ENCODE measurements at regions not wholly inside any gene's neighbourhood (a gene's known extent, or its start where the extent isn't known, plus 50 kb on each side); places are given as distances from the start of the nearest gene placed in this dataset.

DNA sequence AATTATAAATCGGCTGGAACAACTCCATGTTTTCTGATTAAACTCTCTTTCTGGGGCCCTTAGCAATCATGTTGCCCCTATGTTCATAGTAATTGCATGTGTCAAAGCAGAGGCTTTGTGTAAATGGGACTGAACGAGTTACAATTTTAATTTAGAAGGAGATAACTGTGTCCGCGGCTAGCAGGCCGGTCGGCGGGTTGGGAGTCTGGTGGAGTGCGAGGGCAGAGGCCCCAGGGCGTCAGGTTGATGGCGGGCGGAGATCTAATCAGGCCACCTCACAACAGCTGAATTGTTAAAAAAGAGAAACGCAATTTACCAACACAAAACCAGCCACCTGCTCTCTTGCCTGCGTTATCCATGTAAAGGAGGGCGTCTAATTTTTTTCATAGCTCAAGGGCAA is 134.9 kb upstream of the LPCAT1 start:
- DNase-seq (ENCODE audit: low spot score): no peak
- CTCF ChIA-PET: no interaction called here
- Mint-ChIP-seq H3K9me3 (no peaks in the 10 kb centered on the region), H3K36me3 (no peaks in the 10 kb centered on the region), H3K4me3 (no peak overlapping the region), H3K27me3 (ENCODE audit: low read depth) (peaks cover 7% of the 10 kb centered on the region), H3K27ac (no peak overlapping the region), H3K4me1 (peaks cover 7% of the 10 kb centered on the region; the same call in 1 of the 2 replicates)
- TF ChIP-seq ZNF232 (CRISPR knock-in tag; IDR thresholded peaks at IDR 0.05) (no peak), FOXK1 (CRISPR knock-in tag; IDR thresholded peaks at IDR 0.05) (no peak), RORB (CRISPR knock-in tag; IDR thresholded peaks at IDR 0.05) (no peak), GABPB1 (CRISPR knock-in tag; IDR thresholded peaks at IDR 0.05) (no peak), ESRRA (CRISPR knock-in tag; IDR thresholded peaks at IDR 0.05; ENCODE audit: borderline replicate concordance) (no peak), SOX15 (CRISPR knock-in tag; IDR thresholded peaks at IDR 0.05) (no peak), GTF2I (CRISPR knock-in tag; conservative IDR thresholded peaks at IDR 0.05) (no peak), FOXJ3 (CRISPR knock-in tag; IDR thresholded peaks at IDR 0.05; ENCODE audit: borderline replicate concordance) (no peak), IRF2 (CRISPR knock-in tag; IDR thresholded peaks at IDR 0.05; ENCODE audit: borderline replicate concordance, low read depth) (no peak), TEAD1 (CRISPR knock-in tag; IDR thresholded peaks at IDR 0.05) (no peak), EMX1 (CRISPR knock-in tag; IDR thresholded peaks at IDR 0.05) (no peak), ZBTB21 (CRISPR knock-in tag; IDR thresholded peaks at IDR 0.05; ENCODE audit: borderline replicate concordance) (no peak), JAZF1 (CRISPR knock-in tag; IDR thresholded peaks at IDR 0.05) (no peak)
- TF ChIP-seq, protein P1, sequence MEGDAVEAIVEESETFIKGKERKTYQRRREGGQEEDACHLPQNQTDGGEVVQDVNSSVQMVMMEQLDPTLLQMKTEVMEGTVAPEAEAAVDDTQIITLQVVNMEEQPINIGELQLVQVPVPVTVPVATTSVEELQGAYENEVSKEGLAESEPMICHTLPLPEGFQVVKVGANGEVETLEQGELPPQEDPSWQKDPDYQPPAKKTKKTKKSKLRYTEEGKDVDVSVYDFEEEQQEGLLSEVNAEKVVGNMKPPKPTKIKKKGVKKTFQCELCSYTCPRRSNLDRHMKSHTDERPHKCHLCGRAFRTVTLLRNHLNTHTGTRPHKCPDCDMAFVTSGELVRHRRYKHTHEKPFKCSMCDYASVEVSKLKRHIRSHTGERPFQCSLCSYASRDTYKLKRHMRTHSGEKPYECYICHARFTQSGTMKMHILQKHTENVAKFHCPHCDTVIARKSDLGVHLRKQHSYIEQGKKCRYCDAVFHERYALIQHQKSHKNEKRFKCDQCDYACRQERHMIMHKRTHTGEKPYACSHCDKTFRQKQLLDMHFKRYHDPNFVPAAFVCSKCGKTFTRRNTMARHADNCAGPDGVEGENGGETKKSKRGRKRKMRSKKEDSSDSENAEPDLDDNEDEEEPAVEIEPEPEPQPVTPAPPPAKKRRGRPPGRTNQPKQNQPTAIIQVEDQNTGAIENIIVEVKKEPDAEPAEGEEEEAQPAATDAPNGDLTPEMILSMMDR (IDR thresholded peaks at IDR 0.05): no peak
- TF ChIP-seq, protein P2, sequence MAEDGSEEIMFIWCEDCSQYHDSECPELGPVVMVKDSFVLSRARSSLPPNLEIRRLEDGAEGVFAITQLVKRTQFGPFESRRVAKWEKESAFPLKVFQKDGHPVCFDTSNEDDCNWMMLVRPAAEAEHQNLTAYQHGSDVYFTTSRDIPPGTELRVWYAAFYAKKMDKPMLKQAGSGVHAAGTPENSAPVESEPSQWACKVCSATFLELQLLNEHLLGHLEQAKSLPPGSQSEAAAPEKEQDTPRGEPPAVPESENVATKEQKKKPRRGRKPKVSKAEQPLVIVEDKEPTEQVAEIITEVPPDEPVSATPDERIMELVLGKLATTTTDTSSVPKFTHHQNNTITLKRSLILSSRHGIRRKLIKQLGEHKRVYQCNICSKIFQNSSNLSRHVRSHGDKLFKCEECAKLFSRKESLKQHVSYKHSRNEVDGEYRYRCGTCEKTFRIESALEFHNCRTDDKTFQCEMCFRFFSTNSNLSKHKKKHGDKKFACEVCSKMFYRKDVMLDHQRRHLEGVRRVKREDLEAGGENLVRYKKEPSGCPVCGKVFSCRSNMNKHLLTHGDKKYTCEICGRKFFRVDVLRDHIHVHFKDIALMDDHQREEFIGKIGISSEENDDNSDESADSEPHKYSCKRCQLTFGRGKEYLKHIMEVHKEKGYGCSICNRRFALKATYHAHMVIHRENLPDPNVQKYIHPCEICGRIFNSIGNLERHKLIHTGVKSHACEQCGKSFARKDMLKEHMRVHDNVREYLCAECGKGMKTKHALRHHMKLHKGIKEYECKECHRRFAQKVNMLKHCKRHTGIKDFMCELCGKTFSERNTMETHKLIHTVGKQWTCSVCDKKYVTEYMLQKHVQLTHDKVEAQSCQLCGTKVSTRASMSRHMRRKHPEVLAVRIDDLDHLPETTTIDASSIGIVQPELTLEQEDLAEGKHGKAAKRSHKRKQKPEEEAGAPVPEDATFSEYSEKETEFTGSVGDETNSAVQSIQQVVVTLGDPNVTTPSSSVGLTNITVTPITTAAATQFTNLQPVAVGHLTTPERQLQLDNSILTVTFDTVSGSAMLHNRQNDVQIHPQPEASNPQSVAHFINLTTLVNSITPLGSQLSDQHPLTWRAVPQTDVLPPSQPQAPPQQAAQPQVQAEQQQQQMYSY (CRISPR knock-in tag; IDR thresholded peaks at IDR 0.05): no peak
- TF ChIP-seq, protein P3, sequence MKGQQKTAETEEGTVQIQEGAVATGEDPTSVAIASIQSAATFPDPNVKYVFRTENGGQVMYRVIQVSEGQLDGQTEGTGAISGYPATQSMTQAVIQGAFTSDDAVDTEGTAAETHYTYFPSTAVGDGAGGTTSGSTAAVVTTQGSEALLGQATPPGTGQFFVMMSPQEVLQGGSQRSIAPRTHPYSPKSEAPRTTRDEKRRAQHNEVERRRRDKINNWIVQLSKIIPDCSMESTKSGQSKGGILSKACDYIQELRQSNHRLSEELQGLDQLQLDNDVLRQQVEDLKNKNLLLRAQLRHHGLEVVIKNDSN (CRISPR knock-in tag; IDR thresholded peaks at IDR 0.05): no peak
- TF ChIP-seq, protein P4, sequence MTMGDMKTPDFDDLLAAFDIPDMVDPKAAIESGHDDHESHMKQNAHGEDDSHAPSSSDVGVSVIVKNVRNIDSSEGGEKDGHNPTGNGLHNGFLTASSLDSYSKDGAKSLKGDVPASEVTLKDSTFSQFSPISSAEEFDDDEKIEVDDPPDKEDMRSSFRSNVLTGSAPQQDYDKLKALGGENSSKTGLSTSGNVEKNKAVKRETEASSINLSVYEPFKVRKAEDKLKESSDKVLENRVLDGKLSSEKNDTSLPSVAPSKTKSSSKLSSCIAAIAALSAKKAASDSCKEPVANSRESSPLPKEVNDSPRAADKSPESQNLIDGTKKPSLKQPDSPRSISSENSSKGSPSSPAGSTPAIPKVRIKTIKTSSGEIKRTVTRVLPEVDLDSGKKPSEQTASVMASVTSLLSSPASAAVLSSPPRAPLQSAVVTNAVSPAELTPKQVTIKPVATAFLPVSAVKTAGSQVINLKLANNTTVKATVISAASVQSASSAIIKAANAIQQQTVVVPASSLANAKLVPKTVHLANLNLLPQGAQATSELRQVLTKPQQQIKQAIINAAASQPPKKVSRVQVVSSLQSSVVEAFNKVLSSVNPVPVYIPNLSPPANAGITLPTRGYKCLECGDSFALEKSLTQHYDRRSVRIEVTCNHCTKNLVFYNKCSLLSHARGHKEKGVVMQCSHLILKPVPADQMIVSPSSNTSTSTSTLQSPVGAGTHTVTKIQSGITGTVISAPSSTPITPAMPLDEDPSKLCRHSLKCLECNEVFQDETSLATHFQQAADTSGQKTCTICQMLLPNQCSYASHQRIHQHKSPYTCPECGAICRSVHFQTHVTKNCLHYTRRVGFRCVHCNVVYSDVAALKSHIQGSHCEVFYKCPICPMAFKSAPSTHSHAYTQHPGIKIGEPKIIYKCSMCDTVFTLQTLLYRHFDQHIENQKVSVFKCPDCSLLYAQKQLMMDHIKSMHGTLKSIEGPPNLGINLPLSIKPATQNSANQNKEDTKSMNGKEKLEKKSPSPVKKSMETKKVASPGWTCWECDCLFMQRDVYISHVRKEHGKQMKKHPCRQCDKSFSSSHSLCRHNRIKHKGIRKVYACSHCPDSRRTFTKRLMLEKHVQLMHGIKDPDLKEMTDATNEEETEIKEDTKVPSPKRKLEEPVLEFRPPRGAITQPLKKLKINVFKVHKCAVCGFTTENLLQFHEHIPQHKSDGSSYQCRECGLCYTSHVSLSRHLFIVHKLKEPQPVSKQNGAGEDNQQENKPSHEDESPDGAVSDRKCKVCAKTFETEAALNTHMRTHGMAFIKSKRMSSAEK (CRISPR knock-in tag; IDR thresholded peaks at IDR 0.05; ENCODE audit: borderline replicate concordance): no peak
- TF ChIP-seq, protein P5, sequence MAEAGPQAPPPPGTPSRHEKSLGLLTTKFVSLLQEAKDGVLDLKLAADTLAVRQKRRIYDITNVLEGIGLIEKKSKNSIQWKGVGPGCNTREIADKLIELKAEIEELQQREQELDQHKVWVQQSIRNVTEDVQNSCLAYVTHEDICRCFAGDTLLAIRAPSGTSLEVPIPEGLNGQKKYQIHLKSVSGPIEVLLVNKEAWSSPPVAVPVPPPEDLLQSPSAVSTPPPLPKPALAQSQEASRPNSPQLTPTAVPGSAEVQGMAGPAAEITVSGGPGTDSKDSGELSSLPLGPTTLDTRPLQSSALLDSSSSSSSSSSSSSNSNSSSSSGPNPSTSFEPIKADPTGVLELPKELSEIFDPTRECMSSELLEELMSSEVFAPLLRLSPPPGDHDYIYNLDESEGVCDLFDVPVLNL (CRISPR knock-in tag; IDR thresholded peaks at IDR 0.05; ENCODE audit: borderline replicate concordance, low read depth): no peak
- TF ChIP-seq, protein P6, sequence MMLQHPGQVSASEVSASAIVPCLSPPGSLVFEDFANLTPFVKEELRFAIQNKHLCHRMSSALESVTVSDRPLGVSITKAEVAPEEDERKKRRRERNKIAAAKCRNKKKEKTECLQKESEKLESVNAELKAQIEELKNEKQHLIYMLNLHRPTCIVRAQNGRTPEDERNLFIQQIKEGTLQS (CRISPR knock-in tag; conservative IDR thresholded peaks at IDR 0.05): no peak
- TF ChIP-seq, protein P7, sequence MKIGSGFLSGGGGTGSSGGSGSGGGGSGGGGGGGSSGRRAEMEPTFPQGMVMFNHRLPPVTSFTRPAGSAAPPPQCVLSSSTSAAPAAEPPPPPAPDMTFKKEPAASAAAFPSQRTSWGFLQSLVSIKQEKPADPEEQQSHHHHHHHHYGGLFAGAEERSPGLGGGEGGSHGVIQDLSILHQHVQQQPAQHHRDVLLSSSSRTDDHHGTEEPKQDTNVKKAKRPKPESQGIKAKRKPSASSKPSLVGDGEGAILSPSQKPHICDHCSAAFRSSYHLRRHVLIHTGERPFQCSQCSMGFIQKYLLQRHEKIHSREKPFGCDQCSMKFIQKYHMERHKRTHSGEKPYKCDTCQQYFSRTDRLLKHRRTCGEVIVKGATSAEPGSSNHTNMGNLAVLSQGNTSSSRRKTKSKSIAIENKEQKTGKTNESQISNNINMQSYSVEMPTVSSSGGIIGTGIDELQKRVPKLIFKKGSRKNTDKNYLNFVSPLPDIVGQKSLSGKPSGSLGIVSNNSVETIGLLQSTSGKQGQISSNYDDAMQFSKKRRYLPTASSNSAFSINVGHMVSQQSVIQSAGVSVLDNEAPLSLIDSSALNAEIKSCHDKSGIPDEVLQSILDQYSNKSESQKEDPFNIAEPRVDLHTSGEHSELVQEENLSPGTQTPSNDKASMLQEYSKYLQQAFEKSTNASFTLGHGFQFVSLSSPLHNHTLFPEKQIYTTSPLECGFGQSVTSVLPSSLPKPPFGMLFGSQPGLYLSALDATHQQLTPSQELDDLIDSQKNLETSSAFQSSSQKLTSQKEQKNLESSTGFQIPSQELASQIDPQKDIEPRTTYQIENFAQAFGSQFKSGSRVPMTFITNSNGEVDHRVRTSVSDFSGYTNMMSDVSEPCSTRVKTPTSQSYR (CRISPR knock-in tag; IDR thresholded peaks at IDR 0.05): no peak
- POLR2A ChIA-PET: no interaction called here
- no peak for ATAC-seq

Data from WTC11 (cell line).